Sigmoid colon (tissue), 4 donors: ENCODE measurements at regions not wholly inside any gene's neighbourhood (a gene's known extent, or its start where the extent isn't known, plus 50 kb on each side); places are given as distances from the start of the nearest gene placed in this dataset.

Source experiments
- CTCF ChIP-seq, 4 experiments: fragments of 450-650 bp in 3 of 4; fragments of 200-600 bp in 1 of 4; IDR thresholded peaks; one replicate each; pipeline ENCODE4 v1.5.1; 2016 to 2019; ENCODE audit warnings: antibody characterized with exemption in 4 of 4, mild to moderate bottlenecking in 3 of 4, moderate library complexity in 2 of 4
- POLR2A ChIP-seq, 2 donors: fragments of 450-650 bp; IDR thresholded peaks; one replicate each; pipeline ENCODE4 v1.6.1; 2016; ENCODE audit warnings: antibody characterized with exemption in 2 of 2, mild to moderate bottlenecking in 2 of 2, moderate library complexity in 2 of 2
- POLR2AphosphoS5 ChIP-seq, 4 donors: sonication (generic); formaldehyde crosslinking; IDR thresholded peaks; one replicate each; pipeline ENCODE4 v1.6.1; 2017; ENCODE audit warnings: antibody characterized with exemption in 4 of 4

DNA sequence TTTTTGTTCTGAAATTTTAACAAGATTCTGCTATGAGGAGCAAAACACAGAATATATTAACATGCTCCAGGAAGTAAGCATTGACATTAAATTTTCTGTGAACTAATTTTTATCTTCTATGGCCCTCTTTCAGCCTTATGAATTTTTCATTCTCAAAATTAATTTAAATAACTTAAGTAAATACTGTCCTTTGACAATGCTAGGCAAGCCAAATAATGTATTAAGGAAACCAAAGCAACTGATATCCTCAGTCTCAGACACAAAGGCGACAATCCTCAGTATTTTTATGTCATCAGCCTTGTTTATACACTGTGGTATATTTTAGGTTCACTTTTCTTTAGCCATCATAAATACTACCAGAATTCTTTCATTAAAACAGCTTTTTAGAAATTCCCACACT, 159.8 kb downstream of the CGGBP1 start:
- TF ChIP-seq CTCF (IDR thresholded peaks at IDR 0.05), result no peak
- TF ChIP-seq POLR2A (IDR thresholded peaks at IDR 0.05), result no peak
- TF ChIP-seq POLR2AphosphoS5 (IDR thresholded peaks at IDR 0.05), result no peak
